Panc1 (cell line): ENCODE measurements at regions not wholly inside any gene's neighbourhood (a gene's known extent, or its start where the extent isn't known, plus 50 kb on each side); places are given as distances from the start of the nearest gene placed in this dataset.

ENCODE experiments used
- ATAC-seq: fragments of 200-7000 bp; cut with Tn5 transposase; 2 replicates; pipeline ENCODE4 v1.9.1; 2020; ENCODE audit warnings: mild to moderate bottlenecking, moderate library complexity
- BruUV-seq: library from RNA; stranded (reverse); fragments of 400-500 nt; replicated peaks from 2 replicates; lab custom pipeline; 2021; lab: Mats Ljungman, UMichigan
- CTCF ChIA-PET: fragments of 300-600 bp; sonication (Branson Sonifier 250); formaldehyde crosslinking; loops from one replicate; lab custom pipeline; 2022; ENCODE audit warnings: antibody characterized with exemption; lab: Charles Lee
- POLR2A ChIA-PET: fragments of 300-600 bp; sonication (Branson Sonifier 250); formaldehyde crosslinking; loops from one replicate; lab custom pipeline; 2022; ENCODE audit warnings: antibody characterized with exemption; lab: Charles Lee
- DNase-seq: peaks from one replicate; pipeline ENCODE4 v3.0.0-alpha.2; 2010; ENCODE audit warnings: low read depth, low spot score
- H3K27ac ChIP-seq: 2 replicates; pipeline ENCODE4 v1.5.1; 2011; ENCODE audit warnings: mild to moderate bottlenecking, low read length, inconsistent platforms
- H3K27me3 ChIP-seq: fragments of 200-500 bp; sonication (Bioruptor generic); 2 replicates; pipeline ENCODE4 v1.6.0; 2014; ENCODE audit warnings: low read length, inconsistent platforms; ENCODE audit not compliant: control insufficient read depth, insufficient read depth
- H3K36me3 ChIP-seq: fragments of 200-500 bp; sonication (Bioruptor generic); 2 replicates; pipeline ENCODE4 v1.5.1; 2014; ENCODE audit warnings: inconsistent platforms, mild to moderate bottlenecking, low read length, moderate library complexity; ENCODE audit not compliant: control insufficient read depth, insufficient read depth
- H3K4me1 ChIP-seq: 2 replicates; pipeline ENCODE4 v1.5.1; 2011; ENCODE audit warnings: inconsistent platforms, mild to moderate bottlenecking, low read length, moderate library complexity; ENCODE audit not compliant: control insufficient read depth, insufficient read depth
- H3K4me3 ChIP-seq, 2 experiments: 2 replicates each; pipeline ENCODE4 v1.5.1; 2011 to 2012; ENCODE audit warnings: low read depth in 2 of 2, low read length in 2 of 2, mild to moderate bottlenecking in 2 of 2, inconsistent platforms in 1 of 2, moderate library complexity in 1 of 2
- H3K9me3 ChIP-seq: fragments of 200-500 bp; sonication (Bioruptor generic); 2 replicates; pipeline ENCODE4 v1.5.1; 2014; ENCODE audit warnings: low read depth, mild to moderate bottlenecking, inconsistent platforms, low read length, moderate library complexity; ENCODE audit not compliant: control insufficient read depth, insufficient read depth
- POLR2AphosphoS5 ChIP-seq: IDR thresholded peaks from 2 replicates; pipeline ENCODE4 v1.6.1; 2012; ENCODE audit warnings: mild to moderate bottlenecking, low read depth, low read length, moderate library complexity
- SIN3A ChIP-seq: IDR thresholded peaks from 2 replicates; pipeline ENCODE4 v1.6.1; 2012; ENCODE audit warnings: low read depth, mild to moderate bottlenecking, low read length, moderate library complexity, borderline replicate concordance; ENCODE audit not compliant: insufficient read depth
- TCF7L2 ChIP-seq: IDR thresholded peaks from 2 replicates; pipeline ENCODE4 v1.6.1; 2011; ENCODE audit warnings: mild to moderate bottlenecking, low read depth, low read length, inconsistent platforms
- in situ Hi-C: cut with HindIII; loops from 2 replicates; pipeline ENCODE4 v1.10.0; 2016; ENCODE audit warnings: low sequenced_read_pairs, low pct_unique_long_range_greater_than_20kb
- intact Hi-C: fragments of 100-400 bp; cut with micrococcal nuclease; formaldehyde crosslinking; loops from one replicate; pipeline ENCODE4 v1.10.0; 2022; ENCODE audit not compliant: unreplicated experiment
- TF ChIP-seq, protein P1 (sequence below), 2 experiments: IDR thresholded peaks; 2 replicates each; pipeline ENCODE4 v1.6.1; 2011 to 2012; ENCODE audit warnings: low read depth in 2 of 2, control low read depth in 1 of 2, low read length in 1 of 2, mild to moderate bottlenecking in 1 of 2, moderate library complexity in 1 of 2; ENCODE audit not compliant: insufficient read depth in 1 of 2
- TF ChIP-seq, protein P2 (sequence below): fragments of 450-650 bp; IDR thresholded peaks from 2 replicates; pipeline ENCODE4 v1.5.1; 2017; ENCODE audit warnings: mild to moderate bottlenecking

DNA sequence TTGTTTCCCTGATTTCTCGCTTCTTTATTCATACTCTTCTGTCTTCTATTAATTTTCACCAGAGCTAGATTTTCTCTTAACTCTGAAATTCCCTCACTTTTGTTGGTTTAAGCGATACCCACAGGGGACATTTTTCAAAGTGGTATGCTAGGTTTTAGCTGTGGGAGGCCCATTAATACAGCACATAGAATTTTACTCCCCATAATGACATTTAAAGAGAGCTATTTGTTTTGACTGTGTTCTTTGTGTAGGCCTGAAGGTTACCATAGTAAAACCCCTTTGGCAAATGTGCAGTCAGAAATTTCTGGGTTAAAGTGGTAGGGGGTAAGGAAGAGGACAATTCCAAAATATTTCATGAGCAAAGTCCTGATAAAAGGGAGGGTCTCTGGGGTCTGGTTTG lies 721.1 kb upstream of the CITED2 start:
- intact Hi-C loops: no loop called here
- ATAC-seq (no peak), DNase-seq (no peak)
- no TSS peak for BruUV-seq
- POLR2A ChIA-PET: no interaction called here
- CTCF ChIA-PET: no interaction called here
- H3K9me3 ChIP-seq: no peaks in the 10 kb centered on the region
- H3K4me3 ChIP-seq: no peak overlapping the region
- TF ChIP-seq, protein P1, sequence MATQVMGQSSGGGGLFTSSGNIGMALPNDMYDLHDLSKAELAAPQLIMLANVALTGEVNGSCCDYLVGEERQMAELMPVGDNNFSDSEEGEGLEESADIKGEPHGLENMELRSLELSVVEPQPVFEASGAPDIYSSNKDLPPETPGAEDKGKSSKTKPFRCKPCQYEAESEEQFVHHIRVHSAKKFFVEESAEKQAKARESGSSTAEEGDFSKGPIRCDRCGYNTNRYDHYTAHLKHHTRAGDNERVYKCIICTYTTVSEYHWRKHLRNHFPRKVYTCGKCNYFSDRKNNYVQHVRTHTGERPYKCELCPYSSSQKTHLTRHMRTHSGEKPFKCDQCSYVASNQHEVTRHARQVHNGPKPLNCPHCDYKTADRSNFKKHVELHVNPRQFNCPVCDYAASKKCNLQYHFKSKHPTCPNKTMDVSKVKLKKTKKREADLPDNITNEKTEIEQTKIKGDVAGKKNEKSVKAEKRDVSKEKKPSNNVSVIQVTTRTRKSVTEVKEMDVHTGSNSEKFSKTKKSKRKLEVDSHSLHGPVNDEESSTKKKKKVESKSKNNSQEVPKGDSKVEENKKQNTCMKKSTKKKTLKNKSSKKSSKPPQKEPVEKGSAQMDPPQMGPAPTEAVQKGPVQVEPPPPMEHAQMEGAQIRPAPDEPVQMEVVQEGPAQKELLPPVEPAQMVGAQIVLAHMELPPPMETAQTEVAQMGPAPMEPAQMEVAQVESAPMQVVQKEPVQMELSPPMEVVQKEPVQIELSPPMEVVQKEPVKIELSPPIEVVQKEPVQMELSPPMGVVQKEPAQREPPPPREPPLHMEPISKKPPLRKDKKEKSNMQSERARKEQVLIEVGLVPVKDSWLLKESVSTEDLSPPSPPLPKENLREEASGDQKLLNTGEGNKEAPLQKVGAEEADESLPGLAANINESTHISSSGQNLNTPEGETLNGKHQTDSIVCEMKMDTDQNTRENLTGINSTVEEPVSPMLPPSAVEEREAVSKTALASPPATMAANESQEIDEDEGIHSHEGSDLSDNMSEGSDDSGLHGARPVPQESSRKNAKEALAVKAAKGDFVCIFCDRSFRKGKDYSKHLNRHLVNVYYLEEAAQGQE (IDR thresholded peaks at IDR 0.05; ENCODE audit: insufficient read depth in 1 of 2, low read depth in 2 of 2, low read length in 1 of 2): no peak
- TF ChIP-seq TCF7L2 (no peak), SIN3A (no peak), POLR2AphosphoS5 (no peak)
- TF ChIP-seq, protein P2, sequence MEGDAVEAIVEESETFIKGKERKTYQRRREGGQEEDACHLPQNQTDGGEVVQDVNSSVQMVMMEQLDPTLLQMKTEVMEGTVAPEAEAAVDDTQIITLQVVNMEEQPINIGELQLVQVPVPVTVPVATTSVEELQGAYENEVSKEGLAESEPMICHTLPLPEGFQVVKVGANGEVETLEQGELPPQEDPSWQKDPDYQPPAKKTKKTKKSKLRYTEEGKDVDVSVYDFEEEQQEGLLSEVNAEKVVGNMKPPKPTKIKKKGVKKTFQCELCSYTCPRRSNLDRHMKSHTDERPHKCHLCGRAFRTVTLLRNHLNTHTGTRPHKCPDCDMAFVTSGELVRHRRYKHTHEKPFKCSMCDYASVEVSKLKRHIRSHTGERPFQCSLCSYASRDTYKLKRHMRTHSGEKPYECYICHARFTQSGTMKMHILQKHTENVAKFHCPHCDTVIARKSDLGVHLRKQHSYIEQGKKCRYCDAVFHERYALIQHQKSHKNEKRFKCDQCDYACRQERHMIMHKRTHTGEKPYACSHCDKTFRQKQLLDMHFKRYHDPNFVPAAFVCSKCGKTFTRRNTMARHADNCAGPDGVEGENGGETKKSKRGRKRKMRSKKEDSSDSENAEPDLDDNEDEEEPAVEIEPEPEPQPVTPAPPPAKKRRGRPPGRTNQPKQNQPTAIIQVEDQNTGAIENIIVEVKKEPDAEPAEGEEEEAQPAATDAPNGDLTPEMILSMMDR: no peak
- no peaks in the 10 kb centered on the region for H3K36me3 ChIP-seq
- peak overlapping the region; percentile 14; the same call in 1 of the 2 replicates for H3K27ac ChIP-seq
- H3K4me1 ChIP-seq: no peaks in the 10 kb centered on the region
- H3K27me3 ChIP-seq: no peaks in the 10 kb centered on the region
- in situ Hi-C loops: no loop called here

GRCh38 chr6:140091895-140092294 lies 717.4 kb upstream of the CITED2 start:
- H3K27ac ChIP-seq: no peak overlapping the region; the same call in 1 of the 2 replicates
- ChIA-PET POLR2A (no interaction called here), CTCF (no interaction called here)
- no peaks in the 10 kb centered on the region for H3K9me3 ChIP-seq
- DNase-seq (no peak), ATAC-seq (no peak)
- intact Hi-C loops (no loop called here), in situ Hi-C loops (no loop called here)
- H3K4me3 ChIP-seq: no peak overlapping the region
- no peaks in the 10 kb centered on the region for H3K36me3 ChIP-seq
- BruUV-seq: no TSS peak
- H3K27me3 ChIP-seq: no peaks in the 10 kb centered on the region
- TF ChIP-seq POLR2AphosphoS5 (no peak), TCF7L2 (no peak), SIN3A (no peak)
- TF ChIP-seq, protein P1 (IDR thresholded peaks at IDR 0.05; ENCODE audit: insufficient read depth in 1 of 2, low read depth in 2 of 2, low read length in 1 of 2): no peak
- TF ChIP-seq, protein P2: no peak
- H3K4me1 ChIP-seq: no peaks in the 10 kb centered on the region
